Gastroesophageal sphincter (tissue), 3 donors: ENCODE measurements at regions not wholly inside any gene's neighbourhood (a gene's known extent, or its start where the extent isn't known, plus 50 kb on each side); places are given as distances from the start of the nearest gene placed in this dataset.

Experiments
- CTCF ChIP-seq, 4 experiments: fragments of 200-600 bp in 2 of 4; fragments of 450-650 bp in 2 of 4; sonication (generic) in 1 of 4; IDR thresholded peaks; one replicate each; pipeline ENCODE4 v1.5.1; 2017 to 2019; ENCODE audit warnings: antibody characterized with exemption in 4 of 4, mild to moderate bottlenecking in 2 of 4, moderate library complexity in 2 of 4
- POLR2A ChIP-seq, 2 donors: fragments of 450-650 bp; IDR thresholded peaks; one replicate each; pipeline ENCODE4 v1.6.1; 2017; ENCODE audit warnings: antibody characterized with exemption in 2 of 2, mild to moderate bottlenecking in 2 of 2, moderate library complexity in 1 of 2

DNA sequence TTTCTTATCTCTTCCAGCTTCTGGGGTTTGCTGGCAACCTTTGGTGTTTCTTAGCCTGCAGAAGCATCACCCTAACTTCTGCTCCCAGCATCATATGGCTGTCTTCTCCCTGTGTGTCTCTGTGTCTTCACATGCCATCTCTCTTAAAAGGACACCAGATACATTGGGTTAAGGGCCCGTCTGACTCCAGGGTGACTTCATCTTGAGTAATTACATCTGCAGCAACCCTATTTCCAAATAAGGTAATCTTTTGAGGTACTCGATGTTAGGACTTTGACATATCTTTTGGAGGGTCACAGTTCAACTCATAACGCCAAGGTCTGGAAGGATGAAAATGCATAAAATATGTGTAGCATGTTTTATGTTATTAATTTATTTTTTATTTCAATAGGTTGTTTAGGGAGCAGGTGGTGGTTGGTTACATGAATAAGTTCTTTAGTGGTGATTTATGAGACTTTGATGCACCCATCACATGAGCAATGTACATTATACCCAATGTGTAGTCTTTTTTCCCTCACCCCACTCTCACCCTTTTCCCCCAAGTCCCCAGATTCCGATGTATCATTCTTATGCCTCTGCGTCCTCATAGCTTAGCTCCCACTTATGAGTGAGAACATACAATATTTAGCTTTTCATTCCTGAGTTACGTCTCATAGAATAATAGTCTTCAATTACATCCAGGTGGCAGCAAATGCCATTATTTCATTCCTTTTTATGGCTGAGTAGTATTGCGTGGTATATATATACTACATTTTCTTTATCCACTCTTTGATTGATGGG, 131.1 kb downstream of the TBXT start:
- TF ChIP-seq CTCF (IDR thresholded peaks at IDR 0.05), result no peak
- TF ChIP-seq POLR2A (IDR thresholded peaks at IDR 0.05), result no peak
